Skin epidermis (tissue), 12 donors: ENCODE measurements at regions not wholly inside any gene's neighbourhood (a gene's known extent, or its start where the extent isn't known, plus 50 kb on each side); places are given as distances from the start of the nearest gene placed in this dataset.
"Not testable (repeated sequence)": the region's sequence is repeated elsewhere in the genome, so short reads cannot be mapped to it uniquely, and the experiment has no call there.

Experiments
- H3K27ac ChIP-seq, 21 experiments: fragments of 200-600 bp; sonication (generic) in 11 of 21; one replicate each; pipeline ENCODE4 v1.5.0; 2020; ENCODE audit warnings: mild to moderate bottlenecking in 3 of 21, inconsistent platforms in 2 of 21, moderate library complexity in 2 of 21
- H3K4me3 ChIP-seq, 7 experiments: fragments of 200-600 bp; sonication (generic) in 2 of 7; one replicate each; pipeline ENCODE4 v1.5.0; 2020; ENCODE audit warnings: inconsistent platforms in 2 of 7, mild to moderate bottlenecking in 2 of 7, moderate library complexity in 1 of 7

DNA sequence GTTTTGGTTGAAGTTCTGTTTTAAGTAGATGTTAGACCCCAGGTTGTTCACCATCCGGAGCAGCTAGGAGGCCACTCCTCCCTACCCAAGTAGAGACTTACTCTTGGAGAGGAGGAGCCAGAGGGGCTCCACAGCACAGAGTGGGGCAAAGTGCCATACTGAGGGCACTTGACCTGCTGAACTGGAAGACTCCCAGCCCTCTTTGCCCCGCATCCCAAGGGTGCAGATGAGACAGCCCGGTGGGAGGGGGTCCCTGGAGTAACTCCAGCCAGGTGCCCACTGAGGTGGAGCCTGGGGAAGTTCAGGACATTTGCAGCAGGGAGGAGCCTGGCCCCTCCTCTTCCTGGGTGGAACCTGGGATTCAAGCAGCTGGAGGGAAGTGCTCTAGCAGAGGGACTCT lies 102.1 kb upstream of the GPR6 start:
- no peak overlapping the region for H3K4me3 ChIP-seq
- peak overlapping the region in 2 of 21 experiments; percentile 5 to 30 for H3K27ac ChIP-seq

DNA sequence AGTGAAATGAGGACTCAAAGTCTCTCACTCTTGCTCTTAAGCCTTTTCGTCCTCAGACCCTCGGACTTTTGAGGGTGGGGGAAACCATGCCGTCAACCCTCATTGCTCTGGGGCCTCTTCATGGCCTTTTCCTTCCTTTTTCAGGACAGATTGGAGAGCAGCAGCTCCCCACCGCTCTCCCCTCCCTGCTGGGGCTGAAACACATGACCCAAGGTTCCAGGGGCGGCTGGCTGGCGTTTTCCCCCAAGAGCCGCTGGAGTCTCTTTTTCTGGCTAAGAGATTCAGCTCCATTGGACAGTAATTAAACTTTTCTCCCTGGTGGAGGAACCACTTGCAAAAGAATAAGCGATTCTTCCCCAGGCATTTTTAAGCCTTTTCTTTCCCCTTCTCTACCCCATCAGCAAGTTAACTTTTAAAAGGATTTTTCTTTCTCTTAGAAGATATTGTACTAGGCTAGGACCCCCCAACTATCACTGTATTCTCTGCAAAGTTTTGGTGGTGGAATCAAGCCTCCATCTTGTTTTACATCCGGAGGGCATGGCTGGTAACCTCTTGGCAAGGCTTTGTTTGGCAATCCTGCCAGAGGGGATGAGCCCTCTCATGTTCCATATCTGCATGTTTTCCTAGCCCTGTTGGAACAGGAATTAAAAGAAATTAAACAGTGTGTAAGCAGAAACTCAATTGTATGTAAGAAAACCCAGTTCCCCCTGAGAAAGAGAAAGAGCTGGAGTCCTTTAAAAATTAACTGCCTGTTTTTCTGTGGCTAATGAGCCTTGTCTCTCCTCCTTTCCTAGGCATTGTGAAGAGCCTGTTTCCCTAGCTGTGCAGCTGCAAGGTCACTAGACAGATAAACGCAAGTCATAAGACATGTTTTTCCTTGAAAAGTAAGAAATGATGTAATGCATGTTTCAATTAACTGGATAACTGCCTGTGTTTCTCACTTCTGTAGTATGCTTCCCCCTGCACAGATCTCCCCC lies 100.8 kb upstream of the GPR6 start:
- Histone ChIP-seq H3K4me3 (no peak overlapping the region), H3K27ac (peak overlapping the region in 16 of 21 experiments; percentile 0 to 90 (median 70))

DNA sequence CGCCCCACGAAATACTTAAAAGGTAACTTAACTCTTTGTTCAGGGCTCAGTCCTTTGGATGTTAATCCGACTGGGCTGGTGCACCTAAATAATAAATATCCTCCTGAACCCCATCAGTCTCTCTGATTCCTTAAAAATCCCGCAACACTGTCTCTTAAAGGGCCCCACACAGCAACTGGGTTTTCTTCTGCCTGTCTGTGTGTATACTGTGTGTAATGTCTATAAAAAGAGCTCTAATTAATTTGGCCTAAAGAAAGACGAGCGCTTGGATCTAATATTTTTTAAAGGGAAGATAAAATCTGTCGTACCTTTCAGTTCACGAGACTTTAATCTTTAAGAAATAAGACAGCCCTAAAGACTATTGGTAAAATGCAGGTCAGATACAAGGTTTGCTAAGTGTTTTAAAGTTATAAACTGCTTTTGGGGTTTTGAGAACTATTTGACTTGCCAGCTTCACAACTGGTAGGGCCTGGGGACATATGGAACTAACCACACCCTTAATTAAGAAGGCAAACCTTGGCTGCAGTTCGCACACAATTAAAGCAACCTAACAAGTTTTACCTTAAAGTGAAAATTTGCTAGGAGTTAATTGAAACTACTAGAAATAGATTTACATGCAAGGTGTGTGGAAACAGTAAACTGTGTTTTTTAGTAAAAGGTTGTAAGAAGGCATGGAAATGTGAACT lies 100.0 kb upstream of the GPR6 start:
- not testable (repeated sequence) for H3K4me3 ChIP-seq
- H3K27ac ChIP-seq = peak overlapping the region in 18 of 21 experiments; percentile 7 to 90 (median 70)

DNA sequence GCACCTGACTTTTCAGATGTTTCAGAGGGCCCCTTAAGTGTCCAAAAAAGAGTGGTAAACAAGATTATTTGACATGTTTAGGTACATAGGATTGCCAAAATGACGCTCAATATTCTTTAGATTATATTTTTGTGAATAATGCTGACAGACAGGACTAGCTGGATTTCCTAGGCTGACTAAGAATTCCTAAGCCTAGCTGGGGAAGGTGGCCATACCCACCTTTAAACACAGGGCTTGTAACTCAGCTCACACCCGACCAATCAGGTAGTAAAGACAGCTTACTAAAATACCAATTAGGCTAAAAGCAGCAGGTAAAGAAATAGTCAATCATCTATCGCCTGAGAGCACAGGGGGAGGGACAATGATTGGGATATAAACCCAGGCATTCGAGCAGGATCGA lies 99.0 kb upstream of the GPR6 start:
- Histone ChIP-seq H3K27ac (peak overlapping the region in 19 of 21 experiments; percentile 44 to 90 (median 73)), H3K4me3 (peak overlapping the region in 2 of 7 experiments; percentile 3 to 10)

DNA sequence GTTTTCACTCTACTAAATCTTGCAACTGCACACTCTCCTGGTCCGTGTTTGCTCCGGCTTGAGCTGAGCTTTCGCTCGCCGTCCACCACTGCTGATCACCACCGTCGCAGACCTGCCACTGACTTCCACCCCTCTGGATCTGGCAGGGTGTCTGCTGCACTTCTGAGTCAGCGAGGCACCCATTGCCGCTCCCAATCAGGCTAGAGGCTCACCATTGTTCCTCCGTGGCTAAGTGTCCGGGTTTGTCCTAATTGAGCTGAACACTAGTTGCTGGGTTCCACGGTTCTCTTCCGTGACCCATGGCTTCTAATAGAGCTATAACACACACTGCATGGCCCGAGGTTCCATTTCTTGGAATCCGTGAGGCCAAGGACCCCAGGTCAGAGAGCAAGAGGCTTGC lies 98.6 kb upstream of the GPR6 start:
- peak overlapping the region in 2 of 7 experiments; percentile 3 to 10 for H3K4me3 ChIP-seq
- H3K27ac ChIP-seq = peak overlapping the region in 19 of 21 experiments; percentile 44 to 90 (median 73)

DNA sequence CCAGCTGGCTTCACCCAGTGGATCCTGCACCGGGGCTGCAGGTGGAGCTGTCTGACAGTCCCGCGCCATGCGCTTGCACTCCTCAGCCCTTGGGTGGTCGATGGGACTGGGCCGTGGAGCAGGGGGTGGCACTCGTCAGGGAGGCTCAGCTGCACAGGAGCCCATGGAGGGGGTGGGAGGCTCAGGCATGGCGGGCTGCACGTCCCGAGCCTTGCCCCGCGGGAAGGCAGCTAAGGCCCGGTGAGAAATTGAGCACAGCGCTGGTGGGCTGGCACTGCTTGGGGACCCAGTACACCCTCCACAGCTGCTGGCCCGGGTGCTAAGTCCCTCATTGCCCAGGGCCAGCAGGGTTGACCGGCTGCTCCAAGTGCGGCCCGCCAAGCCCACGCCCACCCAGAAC lies 97.0 kb upstream of the GPR6 start:
- H3K4me3 ChIP-seq, H3K27ac ChIP-seq: not testable (repeated sequence)

DNA sequence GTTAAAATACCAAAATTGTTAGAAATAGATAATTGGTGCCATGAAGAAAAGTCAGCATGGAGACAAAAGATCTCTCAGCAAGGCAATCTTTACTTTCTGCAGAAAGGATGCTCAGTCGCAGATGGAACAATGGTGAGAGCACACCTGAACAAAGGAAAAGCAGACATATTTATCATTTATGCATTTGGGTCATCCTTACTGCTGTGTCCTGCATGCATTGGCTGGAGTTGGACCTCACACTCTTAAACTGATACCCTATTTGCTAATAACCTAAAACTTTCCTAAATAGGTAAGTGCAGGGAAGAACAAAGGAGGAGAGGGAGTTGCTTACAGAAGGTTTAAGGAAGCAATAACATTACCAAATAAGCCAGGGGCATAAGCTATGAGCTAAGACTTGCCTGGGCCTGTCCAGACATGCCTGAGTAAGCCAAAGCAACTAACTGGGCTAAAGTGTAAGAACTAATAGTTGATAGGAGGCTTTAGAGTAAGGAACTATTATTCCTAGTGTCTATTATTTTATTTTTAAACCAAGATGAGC lies 96.1 kb upstream of the GPR6 start:
- H3K4me3 ChIP-seq, H3K27ac ChIP-seq: not testable (repeated sequence)

DNA sequence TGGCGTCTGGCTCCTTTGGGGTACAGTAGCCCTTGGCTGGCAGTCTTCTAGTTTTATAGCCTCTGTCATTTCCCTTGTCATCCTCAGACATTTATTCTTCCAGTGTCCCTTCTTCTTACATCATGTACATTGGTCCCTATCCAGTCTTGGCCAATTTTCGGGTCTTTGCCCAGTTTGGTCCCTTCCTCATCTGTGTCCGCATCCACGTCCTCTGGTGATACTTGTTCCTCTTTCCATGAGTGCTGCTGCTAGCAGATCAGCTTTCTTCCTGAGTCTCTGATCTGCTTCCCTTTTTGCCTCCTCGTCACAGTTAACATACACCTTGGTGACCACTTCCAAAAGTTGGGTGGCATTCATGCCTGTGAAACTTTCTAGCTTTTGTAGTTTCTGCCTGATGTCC lies 86.2 kb upstream of the GPR6 start:
- H3K27ac ChIP-seq = peak overlapping the region in 2 of 21 experiments; percentile 69 to 70

DNA sequence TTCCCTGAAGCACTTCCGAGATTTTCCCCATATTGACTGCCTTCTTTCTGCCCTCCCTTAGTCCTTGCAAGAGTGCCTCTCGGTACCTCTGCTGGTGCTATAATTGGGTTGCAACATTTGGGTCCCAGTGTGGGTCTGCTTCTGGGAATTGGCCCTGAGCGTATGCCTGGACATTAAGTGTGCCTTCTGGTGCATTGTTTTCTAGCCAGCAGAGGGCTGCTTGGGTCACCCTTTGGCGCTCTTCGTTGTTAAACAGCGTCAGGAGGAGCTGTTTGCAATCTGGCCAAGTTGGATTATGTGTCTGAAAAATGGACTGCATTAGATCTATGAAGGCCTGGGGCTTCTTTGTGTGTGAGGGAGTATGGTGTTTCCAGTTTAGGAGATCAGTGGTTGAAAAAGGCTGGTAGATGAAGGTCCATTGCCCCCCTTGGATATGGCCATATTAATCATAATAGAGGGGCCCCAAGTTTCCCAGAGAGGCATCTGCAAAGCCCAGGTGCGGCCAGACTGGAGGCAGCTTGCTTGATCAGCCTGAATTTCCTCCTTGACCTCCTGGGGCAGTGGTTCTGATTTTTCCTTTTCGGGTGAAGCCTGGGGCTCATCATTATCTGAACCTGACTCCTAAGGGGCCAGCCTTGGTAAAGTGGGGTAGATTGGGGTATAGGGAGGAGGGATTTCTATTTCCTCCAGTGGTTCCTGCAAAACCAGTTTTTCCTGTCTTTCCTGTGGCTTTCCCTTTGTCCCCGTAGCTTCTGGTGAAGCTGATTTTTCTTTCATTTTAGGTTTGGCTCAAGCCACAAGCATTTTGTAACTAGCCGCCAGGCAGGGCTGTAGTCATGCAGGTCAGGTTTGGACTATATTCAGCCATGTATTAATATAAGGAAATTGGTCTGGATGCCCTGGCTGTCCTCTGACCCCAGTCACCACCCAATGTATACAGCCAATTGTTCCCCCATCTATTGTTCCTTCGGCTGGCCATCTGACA lies 85.4 kb upstream of the GPR6 start:
- H3K4me3 ChIP-seq = no peak overlapping the region
- peak overlapping the region in 9 of 21 experiments; percentile 7 to 70 (median 37) for H3K27ac ChIP-seq

More for the DNA sequence above, 86.2 kb upstream of the GPR6 start:
- no peak overlapping the region for H3K4me3 ChIP-seq

DNA sequence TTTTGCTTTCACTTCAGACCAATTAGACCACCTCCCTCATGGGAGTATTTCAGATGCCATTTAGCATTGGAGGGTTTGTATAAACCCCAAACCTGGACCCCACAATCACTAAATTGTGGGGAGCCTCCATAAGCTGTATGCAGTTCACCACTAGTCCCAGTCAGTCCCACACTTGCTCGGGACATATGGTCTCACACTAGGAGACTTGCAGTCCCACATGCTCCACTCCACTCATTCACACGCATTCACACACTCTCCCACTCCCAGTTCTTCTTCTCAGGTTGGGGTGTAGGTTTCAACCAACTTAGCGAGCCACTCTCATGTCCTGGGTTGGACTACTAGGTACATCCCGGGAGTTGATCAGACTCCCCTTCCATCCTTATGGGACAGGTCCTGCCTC lies 84.5 kb upstream of the GPR6 start:
- Histone ChIP-seq H3K27ac (peak overlapping the region in 9 of 21 experiments; percentile 11 to 70 (median 37)), H3K4me3 (no peak overlapping the region)

DNA sequence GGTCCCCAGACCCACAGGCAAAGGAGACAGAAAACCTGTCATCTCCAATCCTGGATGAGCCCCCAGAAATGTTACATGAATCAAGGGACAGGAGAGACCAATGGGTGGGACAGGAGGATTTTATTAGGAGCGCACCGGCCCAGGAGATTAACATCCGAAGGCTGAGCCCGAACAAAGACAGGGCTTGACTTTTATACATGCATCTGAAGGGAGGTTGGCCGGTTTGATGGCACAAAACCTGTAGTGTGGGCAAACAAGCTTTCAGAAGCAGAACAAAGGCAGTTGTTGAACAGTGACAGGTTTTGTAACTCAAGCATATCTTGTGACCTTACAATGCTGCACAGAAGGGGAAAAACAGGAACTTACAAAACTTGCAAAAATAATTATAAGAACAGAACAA lies 83.9 kb upstream of the GPR6 start:
- Histone ChIP-seq H3K4me3 (no peak overlapping the region), H3K27ac (peak overlapping the region in 7 of 21 experiments; percentile 13 to 70 (median 46))

DNA sequence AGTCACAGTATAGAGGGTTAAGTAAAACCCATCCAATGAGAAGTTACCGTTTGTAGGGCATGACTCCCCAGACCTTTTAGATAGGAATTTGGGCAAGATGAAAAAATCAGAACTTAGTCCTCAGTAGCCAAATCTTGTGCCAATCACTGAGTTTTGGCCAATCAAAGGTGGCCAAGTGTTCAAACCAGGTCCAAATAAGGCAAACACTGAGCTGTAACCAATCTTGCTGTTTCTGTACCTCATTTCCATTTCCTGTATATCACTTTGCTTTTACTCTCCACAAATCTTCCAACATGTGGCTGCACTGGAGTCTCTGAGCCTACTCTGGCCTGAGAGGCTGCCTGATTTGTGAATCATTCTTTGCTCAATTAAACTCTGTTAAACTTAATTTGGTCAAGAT lies 81.8 kb upstream of the GPR6 start:
- no peak overlapping the region for H3K4me3 ChIP-seq
- peak overlapping the region in 4 of 21 experiments; percentile 12 to 46 (median 28) for H3K27ac ChIP-seq

DNA sequence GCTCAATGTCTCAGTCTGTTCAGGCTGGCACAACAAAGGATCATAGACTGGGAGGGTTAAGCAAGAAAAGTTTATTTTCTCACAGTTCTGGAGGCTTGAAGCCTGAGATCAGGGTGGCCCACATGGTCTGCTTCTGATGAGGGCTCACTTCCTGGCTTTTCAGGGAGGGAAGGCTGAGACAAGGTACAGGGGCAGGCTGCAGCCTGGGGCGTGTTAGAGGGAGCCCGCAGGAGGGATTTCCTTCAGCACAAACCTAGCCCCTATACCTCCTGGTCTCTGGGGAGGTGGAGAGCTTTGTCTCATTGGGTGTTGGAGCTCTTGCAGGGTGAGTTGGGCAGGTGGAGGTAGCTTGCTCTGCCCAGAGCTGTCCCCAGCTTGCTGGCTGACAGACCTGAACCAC lies 81.1 kb upstream of the GPR6 start:
- Histone ChIP-seq H3K4me3 (no peak overlapping the region), H3K27ac (peak overlapping the region in 4 of 21 experiments; percentile 12 to 46 (median 31))

DNA sequence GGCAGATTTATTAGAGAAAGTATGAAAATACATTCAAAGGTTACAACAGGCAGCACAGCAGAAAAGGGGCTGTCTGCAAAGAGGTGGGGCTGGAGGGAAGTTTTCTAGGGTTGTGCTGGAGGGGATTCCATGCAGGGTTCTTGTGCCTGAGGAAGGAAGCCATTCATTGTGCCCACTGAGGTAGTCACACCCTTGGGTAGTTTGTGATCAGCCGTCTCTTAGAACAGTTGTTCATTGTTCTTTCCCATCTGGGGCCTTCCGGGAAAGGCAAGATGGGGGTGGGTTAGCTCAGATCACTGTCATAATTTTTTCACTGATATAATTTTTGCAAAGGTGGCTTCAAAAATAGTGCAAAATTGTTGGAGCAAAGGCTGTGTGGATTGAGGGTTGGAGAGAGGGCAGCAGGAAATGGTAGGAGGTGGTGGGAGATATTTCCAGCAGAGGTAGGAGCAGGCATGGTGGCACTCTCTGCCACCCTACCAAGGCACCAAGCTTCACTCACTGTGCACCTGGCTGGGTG lies 80.5 kb upstream of the GPR6 start:
- Histone ChIP-seq H3K27ac (peak overlapping the region in 1 of 21 experiments; percentile 31), H3K4me3 (no peak overlapping the region)

DNA sequence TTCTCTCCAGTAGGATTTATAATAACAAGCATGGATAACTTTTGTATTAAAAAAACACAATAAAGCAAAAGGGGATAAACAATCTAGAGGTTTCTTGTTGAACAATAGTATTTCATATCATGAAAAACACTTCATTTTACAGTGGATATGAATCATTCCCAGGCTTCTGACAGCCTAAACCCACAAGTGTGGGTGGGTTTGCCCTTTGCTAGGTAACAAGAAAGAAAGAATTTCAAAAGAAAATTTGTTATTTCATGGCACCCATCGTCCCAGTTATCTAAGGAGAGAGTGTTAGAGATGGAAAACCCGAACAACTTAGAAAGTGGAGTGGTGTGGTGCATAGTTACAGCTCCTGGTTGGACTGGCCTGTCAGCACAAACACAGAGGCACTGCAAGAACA lies 76.1 kb upstream of the GPR6 start:
- H3K4me3 ChIP-seq = no peak overlapping the region
- no peak overlapping the region for H3K27ac ChIP-seq

DNA sequence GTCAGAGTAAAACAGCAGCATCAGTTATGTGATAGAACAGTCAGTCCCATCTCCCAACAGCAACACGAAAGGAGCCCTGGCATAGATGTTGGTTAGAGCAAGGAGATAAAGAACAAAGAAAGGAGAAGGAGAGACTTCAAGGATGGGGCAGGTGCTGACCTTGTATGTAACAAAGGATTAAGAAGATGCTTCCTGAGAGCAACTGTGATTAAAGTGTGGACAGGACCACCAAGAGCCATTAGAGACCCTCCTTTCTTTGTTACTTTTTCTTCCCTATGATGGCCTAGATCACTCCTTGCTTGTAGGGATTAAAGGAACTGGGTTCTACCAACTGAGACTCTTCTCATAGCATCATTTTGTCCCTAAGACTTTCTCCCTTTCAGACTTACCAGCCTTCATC lies 75.2 kb upstream of the GPR6 start:
- Histone ChIP-seq H3K4me3 (no peak overlapping the region), H3K27ac (no peak overlapping the region)

DNA sequence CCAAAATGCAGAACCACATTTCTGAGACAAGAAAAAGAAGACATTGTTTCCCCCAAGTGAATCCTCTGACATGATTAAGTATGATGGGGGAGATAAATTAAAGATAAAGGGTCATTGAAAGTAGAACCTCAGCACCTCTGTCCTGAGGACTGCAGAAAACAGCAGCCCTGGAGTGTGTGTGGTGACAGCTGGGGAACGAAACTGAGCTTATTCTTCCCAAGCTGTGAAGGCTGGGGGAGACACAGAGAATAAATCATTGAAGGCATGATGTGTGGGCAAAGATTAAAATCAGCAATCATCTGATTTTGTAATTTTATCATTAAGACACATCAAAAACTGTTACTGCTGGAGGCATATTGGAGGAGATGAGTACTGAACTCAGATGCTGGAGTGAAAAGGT lies 67.5 kb upstream of the GPR6 start:
- H3K27ac ChIP-seq = no peak overlapping the region
- no peak overlapping the region for H3K4me3 ChIP-seq

DNA sequence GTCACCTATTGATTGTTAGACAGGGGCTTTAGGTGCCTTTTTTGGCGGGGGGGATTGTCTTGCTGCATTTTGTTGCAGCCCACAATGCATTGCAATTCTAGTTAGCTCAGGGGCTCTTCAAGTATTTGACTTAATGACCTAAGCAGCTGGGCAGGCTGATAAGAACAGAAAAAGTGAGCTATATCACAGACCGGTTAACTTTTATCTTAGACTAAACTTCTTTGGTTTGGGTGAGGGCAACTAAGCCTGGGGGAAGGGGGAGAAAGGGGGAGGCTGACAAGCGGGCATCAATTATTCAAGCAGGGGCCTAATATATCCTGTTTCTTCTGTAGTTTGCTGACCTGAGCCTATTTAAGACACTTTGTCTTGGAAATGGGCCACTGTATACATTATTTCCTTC lies 66.0 kb upstream of the GPR6 start:
- H3K27ac ChIP-seq = no peak overlapping the region
- H3K4me3 ChIP-seq = no peak overlapping the region

DNA sequence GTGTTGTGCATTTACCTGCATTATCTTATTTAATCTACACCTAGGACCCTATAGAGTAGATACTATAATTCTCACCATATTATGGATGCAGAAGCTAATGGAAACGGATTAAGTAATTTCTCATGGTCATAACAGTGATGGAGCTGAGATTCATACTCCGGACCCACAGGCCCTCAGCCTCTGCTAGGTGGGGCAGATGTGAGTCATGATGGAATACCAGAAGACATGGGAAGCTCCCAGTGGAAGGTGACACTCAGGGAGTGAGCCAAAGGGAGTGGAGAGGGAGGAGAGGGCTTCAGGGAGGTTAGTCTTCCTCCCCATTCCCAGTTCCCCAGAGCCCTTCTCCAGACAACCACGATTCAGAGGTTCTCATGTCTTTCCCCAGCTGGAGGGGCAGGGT lies 65.2 kb upstream of the GPR6 start:
- no peak overlapping the region for H3K27ac ChIP-seq
- no peak overlapping the region for H3K4me3 ChIP-seq
